Trophoblast cell (in vitro differentiated cells and primary cell): ENCODE measurements at regions not wholly inside any gene's neighbourhood (a gene's known extent, or its start where the extent isn't known, plus 50 kb on each side); places are given as distances from the start of the nearest gene placed in this dataset.

ENCODE experiments used
- DNase-seq, 2 donors: peaks; one replicate each; pipeline ENCODE4 v3.0.0-alpha.2; 2016
- H2AFZ ChIP-seq: 2 replicates; pipeline ENCODE4 v1.6.1; 2013; ENCODE audit warnings: low read length, moderate library complexity, mild to moderate bottlenecking; ENCODE audit not compliant: insufficient read depth, poor library complexity
- H2AK5ac ChIP-seq: 2 replicates; pipeline ENCODE4 v1.6.1; 2013; ENCODE audit warnings: mild to moderate bottlenecking, low read length
- H2BK120ac ChIP-seq: 2 replicates; pipeline ENCODE4 v1.6.1; 2013; ENCODE audit warnings: low read length, mild to moderate bottlenecking, moderate library complexity; ENCODE audit not compliant: insufficient read depth, poor library complexity
- H2BK12ac ChIP-seq: 2 replicates; pipeline ENCODE4 v1.6.1; 2013; ENCODE audit warnings: mild to moderate bottlenecking, low read length, moderate library complexity
- H2BK5ac ChIP-seq: 2 replicates; pipeline ENCODE4 v1.6.1; 2013; ENCODE audit warnings: low read length, low read depth, moderate library complexity, mild to moderate bottlenecking; ENCODE audit not compliant: poor library complexity
- H3K14ac ChIP-seq: 2 replicates; pipeline ENCODE4 v1.6.1; 2013; ENCODE audit warnings: mild to moderate bottlenecking, low read length
- H3K18ac ChIP-seq: 2 replicates; pipeline ENCODE4 v1.6.1; 2013; ENCODE audit warnings: mild to moderate bottlenecking, low read length
- H3K23ac ChIP-seq: 2 replicates; pipeline ENCODE4 v1.6.1; 2013; ENCODE audit warnings: low read length
- H3K27ac ChIP-seq: 2 replicates; pipeline ENCODE4 v1.5.1; 2013; ENCODE audit warnings: low read depth, mild to moderate bottlenecking, inconsistent platforms, low read length, moderate library complexity
- H3K27me3 ChIP-seq: 2 replicates; pipeline ENCODE4 v1.6.1; 2013; ENCODE audit warnings: inconsistent platforms, mild to moderate bottlenecking, low read length, moderate library complexity; ENCODE audit not compliant: insufficient read depth
- H3K36me3 ChIP-seq, 2 experiments: 1 replicate in 1 of 2; 2 replicates in 1 of 2; pipeline ENCODE4 v1.6.1; 2013; ENCODE audit warnings: low read length in 2 of 2, mild to moderate bottlenecking in 2 of 2, moderate library complexity in 1 of 2; ENCODE audit not compliant: insufficient read depth in 2 of 2, control insufficient read depth in 1 of 2
- H3K4ac ChIP-seq: 2 replicates; pipeline ENCODE4 v1.6.1; 2013; ENCODE audit warnings: low read depth, mild to moderate bottlenecking, low read length, moderate library complexity
- H3K4me1 ChIP-seq, 2 experiments: 1 replicate in 1 of 2; 2 replicates in 1 of 2; pipeline ENCODE4 v1.6.1; 2013; ENCODE audit warnings: low read length in 2 of 2, mild to moderate bottlenecking in 2 of 2, moderate library complexity in 1 of 2; ENCODE audit not compliant: insufficient read depth in 2 of 2, control insufficient read depth in 1 of 2
- H3K4me2 ChIP-seq: 2 replicates; pipeline ENCODE4 v1.6.1; 2013; ENCODE audit warnings: inconsistent platforms, mild to moderate bottlenecking, low read length, moderate library complexity
- H3K4me3 ChIP-seq: 2 replicates; pipeline ENCODE4 v1.5.1; 2013; ENCODE audit warnings: mild to moderate bottlenecking, low read depth, low read length, inconsistent platforms
- H3K79me1 ChIP-seq: one replicate; pipeline ENCODE4 v1.6.1; 2013; ENCODE audit warnings: low read length
- H3K79me2 ChIP-seq: 2 replicates; pipeline ENCODE4 v1.6.1; 2013; ENCODE audit warnings: low read length, mild to moderate bottlenecking; ENCODE audit not compliant: control insufficient read depth, insufficient read depth, poor library complexity
- H3K9ac ChIP-seq: 2 replicates; pipeline ENCODE4 v1.6.1; 2013; ENCODE audit warnings: mild to moderate bottlenecking, low read length
- H3K9me3 ChIP-seq: 2 replicates; pipeline ENCODE4 v1.6.1; 2013; ENCODE audit warnings: low read depth, mild to moderate bottlenecking, control low read depth, inconsistent platforms, low read length; ENCODE audit not compliant: insufficient read depth
- H4K12ac ChIP-seq: 2 replicates; pipeline ENCODE4 v1.6.1; 2013; ENCODE audit warnings: low read depth, mild to moderate bottlenecking, low read length, moderate library complexity
- H4K8ac ChIP-seq: 2 replicates; pipeline ENCODE4 v1.6.1; 2013; ENCODE audit warnings: low read depth, mild to moderate bottlenecking, low read length, moderate library complexity
- H4K91ac ChIP-seq: one replicate; pipeline ENCODE4 v1.6.1; 2013; ENCODE audit warnings: low read depth, mild to moderate bottlenecking, low read length, moderate library complexity
- WGBS: extraction: QIAGEN DNeasy Blood & Tissue Kit; methylation state at CpG from one replicate; pipeline ENCODE4 v1.1.7; 2013; ENCODE audit warnings: missing lambda C conversion rate; ENCODE audit not compliant: insufficient read length, insufficient coverage; ENCODE audit errors: extremely low coverage; 5-methylcytosine and 5-hydroxymethylcytosine counted together

DNA sequence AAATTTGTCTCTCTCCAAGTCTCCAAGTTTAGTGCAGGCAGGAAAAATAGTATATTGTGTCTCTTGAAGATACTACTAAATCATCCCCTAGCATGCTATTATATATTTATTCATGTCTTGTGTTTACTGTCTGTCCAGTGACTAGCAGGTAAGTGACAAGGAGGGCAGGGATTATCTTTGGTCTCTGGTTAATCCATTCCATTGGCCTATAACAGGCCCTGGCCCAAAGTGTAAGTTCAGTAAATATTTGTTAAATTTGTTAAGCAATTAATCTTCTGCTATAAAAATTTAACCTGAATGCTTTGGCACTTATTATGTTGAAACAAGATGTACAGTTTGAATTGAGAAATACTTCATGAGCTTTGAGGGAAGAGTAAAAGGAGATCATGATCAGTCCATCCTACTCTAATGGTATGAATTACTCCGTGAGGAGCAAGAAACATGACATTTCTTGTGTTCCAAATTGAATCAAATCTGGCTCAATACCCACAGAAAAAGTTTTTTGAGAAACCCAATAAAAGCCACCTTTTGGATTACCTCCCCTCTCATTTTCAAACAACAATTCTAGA is 219.7 kb downstream of the DTWD2 start:
- Histone ChIP-seq H4K8ac (no peak overlapping the region), H3K4ac (no peak overlapping the region), H2AK5ac (no peak overlapping the region), H2BK5ac (no peak overlapping the region), H4K12ac (no peak overlapping the region), H3K23ac (no peak overlapping the region), H3K18ac (no peak overlapping the region), H3K4me1 (no peaks in the 10 kb centered on the region), H3K9ac (no peak overlapping the region), H2AFZ (no peak overlapping the region), H3K4me3 (no peak overlapping the region), H3K4me2 (no peak overlapping the region), H2BK120ac (no peak overlapping the region), H3K79me2 (no peaks in the 10 kb centered on the region), H4K91ac (no peak overlapping the region), H3K27ac (no peak overlapping the region), H3K27me3 (no peaks in the 10 kb centered on the region), H3K14ac (no peak overlapping the region), H3K79me1 (no peaks in the 10 kb centered on the region), H3K9me3 (no peaks in the 10 kb centered on the region), H2BK12ac (no peak overlapping the region), H3K36me3 (no peaks in the 10 kb centered on the region)
- no peak for DNase-seq
- WGBS, result no CpG with 5 or more reads among the region's 1 CpG

DNA sequence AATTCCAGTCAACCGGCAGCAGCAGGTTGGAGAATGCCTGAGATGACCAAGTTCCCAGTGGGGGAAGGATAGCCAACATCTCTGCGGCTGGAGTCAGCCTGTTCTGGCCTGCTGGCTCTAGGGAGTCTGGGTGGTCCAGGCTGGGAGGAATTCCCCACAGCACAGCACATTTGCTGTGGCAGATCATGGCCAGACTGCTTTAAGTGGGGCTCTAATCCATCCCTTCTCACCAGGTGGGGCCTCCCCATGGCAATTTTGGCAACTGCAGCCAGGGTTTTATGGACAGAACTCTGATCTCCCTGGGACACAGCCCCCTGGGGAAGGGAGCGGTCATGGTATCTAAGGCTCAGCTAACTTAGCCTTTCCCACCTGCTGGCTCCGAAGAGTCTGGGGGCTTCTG is 226.1 kb downstream of the DTWD2 start:
- H4K8ac ChIP-seq, result no peak overlapping the region
- no peak overlapping the region for H2BK12ac ChIP-seq
- H3K9ac ChIP-seq, result no peak overlapping the region
- H2AFZ ChIP-seq, result no peak overlapping the region
- no peaks in the 10 kb centered on the region for H3K4me1 ChIP-seq
- no peak overlapping the region for H3K18ac ChIP-seq
- no peak overlapping the region for H3K4me2 ChIP-seq
- H3K14ac ChIP-seq, result no peak overlapping the region
- H2AK5ac ChIP-seq, result no peak overlapping the region
- no peak overlapping the region for H3K27ac ChIP-seq
- H2BK120ac ChIP-seq, result no peak overlapping the region
- H2BK5ac ChIP-seq, result no peak overlapping the region
- DNase-seq, result no peak
- H3K27me3 ChIP-seq, result no peaks in the 10 kb centered on the region
- H4K12ac ChIP-seq, result no peak overlapping the region
- H4K91ac ChIP-seq, result no peak overlapping the region
- H3K4me3 ChIP-seq, result no peak overlapping the region
- H3K79me1 ChIP-seq, result no peaks in the 10 kb centered on the region
- H3K79me2 ChIP-seq, result no peaks in the 10 kb centered on the region
- no peaks in the 10 kb centered on the region for H3K9me3 ChIP-seq
- H3K4ac ChIP-seq, result no peak overlapping the region
- H3K23ac ChIP-seq, result no peak overlapping the region
- no peaks in the 10 kb centered on the region for H3K36me3 ChIP-seq
- no CpG with 5 or more reads among the region's 4 CpGs for WGBS

DNA sequence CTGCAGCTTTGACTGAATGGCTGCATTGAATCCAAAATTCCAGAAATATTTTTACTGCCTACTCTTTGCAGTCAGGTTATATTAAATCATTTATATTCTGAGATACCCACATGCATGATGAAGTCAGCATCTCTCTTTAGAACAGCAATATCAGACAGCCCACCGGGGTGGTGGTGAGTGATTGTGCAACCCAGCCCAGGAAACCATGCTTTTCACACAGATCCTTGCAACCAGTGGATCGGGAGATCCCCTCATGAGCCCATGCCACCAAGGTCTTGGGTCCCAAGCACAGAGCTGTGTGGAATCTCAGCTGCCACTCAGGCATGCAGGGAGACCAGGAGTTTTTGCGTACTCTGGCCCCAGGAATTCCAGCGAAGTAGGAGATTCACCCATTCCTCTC is 226.5 kb downstream of the DTWD2 start:
- Histone ChIP-seq H2AFZ (no peak overlapping the region), H3K4me1 (no peaks in the 10 kb centered on the region), H2BK5ac (no peak overlapping the region), H3K23ac (no peak overlapping the region), H2AK5ac (no peak overlapping the region), H3K36me3 (no peaks in the 10 kb centered on the region), H3K9ac (no peak overlapping the region), H3K27me3 (no peaks in the 10 kb centered on the region), H4K8ac (no peak overlapping the region), H3K4ac (no peak overlapping the region), H3K14ac (no peak overlapping the region), H3K4me3 (no peak overlapping the region), H3K4me2 (no peak overlapping the region), H2BK12ac (no peak overlapping the region), H3K79me2 (no peaks in the 10 kb centered on the region), H4K91ac (no peak overlapping the region), H3K18ac (no peak overlapping the region), H3K79me1 (no peaks in the 10 kb centered on the region), H4K12ac (no peak overlapping the region), H3K27ac (no peak overlapping the region), H3K9me3 (no peaks in the 10 kb centered on the region), H2BK120ac (no peak overlapping the region)
- no peak for DNase-seq
- no CpG with 5 or more reads among the region's 4 CpGs for WGBS

DNA sequence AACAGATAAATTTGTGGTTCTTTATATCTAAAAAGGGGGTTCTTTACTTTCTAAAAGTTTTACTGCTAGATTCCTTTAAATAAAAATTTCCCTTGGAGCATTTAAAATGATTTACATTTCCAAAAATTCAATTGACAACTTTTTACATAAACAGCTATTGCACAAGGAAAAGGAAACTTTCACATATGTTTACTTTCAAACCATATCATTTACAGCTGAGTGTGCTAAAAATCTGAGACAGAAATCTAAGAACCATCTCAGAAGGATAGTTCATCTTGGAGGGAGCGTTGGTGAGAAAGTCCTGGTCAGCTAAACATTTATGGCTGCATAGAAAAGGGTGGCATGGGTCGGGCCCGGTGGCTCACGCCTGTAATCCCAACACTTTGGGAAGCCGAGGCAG is 235.4 kb downstream of the DTWD2 start:
- Histone ChIP-seq H3K36me3 (no peaks in the 10 kb centered on the region), H2BK5ac (no peak overlapping the region), H3K27me3 (no peaks in the 10 kb centered on the region), H3K9me3 (no peaks in the 10 kb centered on the region), H3K27ac (no peak overlapping the region), H3K4me1 (no peaks in the 10 kb centered on the region), H4K12ac (no peak overlapping the region), H3K9ac (no peak overlapping the region), H3K18ac (no peak overlapping the region), H3K23ac (no peak overlapping the region), H2BK12ac (no peak overlapping the region), H3K14ac (no peak overlapping the region), H4K8ac (no peak overlapping the region), H2AK5ac (no peak overlapping the region), H4K91ac (no peak overlapping the region), H3K79me1 (no peaks in the 10 kb centered on the region), H2AFZ (no peak overlapping the region), H3K4me2 (no peak overlapping the region), H3K4me3 (no peak overlapping the region), H3K79me2 (no peaks in the 10 kb centered on the region), H2BK120ac (no peak overlapping the region), H3K4ac (no peak overlapping the region)
- no CpG with 5 or more reads among the region's 5 CpGs for WGBS
- DNase-seq, result no peak
